ENCODE measurements at regions not wholly inside any gene's neighbourhood (a gene's known extent, or its start where the extent isn't known, plus 50 kb on each side); places are given as distances from the start of the nearest gene placed in this dataset.

- TF ChIP-seq CTCF (conservative IDR thresholded peaks at IDR 0.05 in 1 of 2, IDR thresholded peaks at IDR 0.05 in 1 of 2; ENCODE audit: low read depth in 1 of 2, low read length in 2 of 2): no peak
- no peak for TF ChIP-seq EZH2 (IDR thresholded peaks at IDR 0.05; ENCODE audit: low read length, missing control alignments)
Observed at GRCh38 chr15:70602834-70603560, 160.4 kb downstream of the UACA start.
